ENCODE measurements at regions not wholly inside any gene's neighbourhood (a gene's known extent, or its start where the extent isn't known, plus 50 kb on each side); places are given as distances from the start of the nearest gene placed in this dataset.

DNA sequence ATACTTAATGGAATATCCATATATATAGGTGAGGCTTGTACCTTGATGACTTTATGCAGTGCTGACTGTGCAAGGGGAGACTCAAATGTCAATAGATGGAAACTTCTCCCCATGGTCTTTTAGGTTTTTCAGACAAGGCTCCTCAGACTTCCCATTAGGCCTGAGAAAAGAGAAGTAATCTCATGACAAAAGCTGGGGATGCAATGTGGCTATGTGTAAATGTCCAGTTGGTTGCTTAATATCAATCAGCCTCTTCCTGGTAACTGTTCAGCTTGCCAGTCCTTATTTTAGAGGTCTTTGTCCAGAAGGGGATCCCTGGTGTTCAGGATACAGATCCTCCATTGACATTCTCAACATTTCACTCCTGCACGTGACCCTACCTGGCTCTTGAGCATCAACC, 621.1 kb upstream of the CDH18 start:
- TF ChIP-seq, protein P1, sequence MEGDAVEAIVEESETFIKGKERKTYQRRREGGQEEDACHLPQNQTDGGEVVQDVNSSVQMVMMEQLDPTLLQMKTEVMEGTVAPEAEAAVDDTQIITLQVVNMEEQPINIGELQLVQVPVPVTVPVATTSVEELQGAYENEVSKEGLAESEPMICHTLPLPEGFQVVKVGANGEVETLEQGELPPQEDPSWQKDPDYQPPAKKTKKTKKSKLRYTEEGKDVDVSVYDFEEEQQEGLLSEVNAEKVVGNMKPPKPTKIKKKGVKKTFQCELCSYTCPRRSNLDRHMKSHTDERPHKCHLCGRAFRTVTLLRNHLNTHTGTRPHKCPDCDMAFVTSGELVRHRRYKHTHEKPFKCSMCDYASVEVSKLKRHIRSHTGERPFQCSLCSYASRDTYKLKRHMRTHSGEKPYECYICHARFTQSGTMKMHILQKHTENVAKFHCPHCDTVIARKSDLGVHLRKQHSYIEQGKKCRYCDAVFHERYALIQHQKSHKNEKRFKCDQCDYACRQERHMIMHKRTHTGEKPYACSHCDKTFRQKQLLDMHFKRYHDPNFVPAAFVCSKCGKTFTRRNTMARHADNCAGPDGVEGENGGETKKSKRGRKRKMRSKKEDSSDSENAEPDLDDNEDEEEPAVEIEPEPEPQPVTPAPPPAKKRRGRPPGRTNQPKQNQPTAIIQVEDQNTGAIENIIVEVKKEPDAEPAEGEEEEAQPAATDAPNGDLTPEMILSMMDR (IDR thresholded peaks at IDR 0.05): no peak
- TF ChIP-seq POLR2A (IDR thresholded peaks at IDR 0.05): no peak

All from testis (tissue), 2 donors.